ENCODE measurements at regions not wholly inside any gene's neighbourhood (a gene's known extent, or its start where the extent isn't known, plus 50 kb on each side); places are given as distances from the start of the nearest gene placed in this dataset.

- no peak overlapping the region for H3K27ac Mint-ChIP-seq
- H3K4me2 ChIP-seq (ENCODE audit: insufficient read depth, insufficient read length, low read length), result no peak overlapping the region
- H3K36me3 Mint-ChIP-seq (ENCODE audit: insufficient read depth in 1 of 3, low read depth in 3 of 3), result peaks cover 2 to 5% (median 5%) of the 10 kb centered on the region in 3 experiments; a peak in 5 of 7 replicates
- no peak overlapping the region for H3K4ac ChIP-seq (ENCODE audit: low read depth, low read length)
- H3K4me3 Mint-ChIP-seq, result no peak overlapping the region
- no peak overlapping the region for H2BK120ac ChIP-seq (ENCODE audit: low read depth, low read length, poor library complexity, severe bottlenecking)
- H2BK15ac ChIP-seq (ENCODE audit: low read depth, low read length), result no peak overlapping the region
- no peak overlapping the region for H3T11ph ChIP-seq (ENCODE audit: low read length)
- H3K18ac ChIP-seq (ENCODE audit: insufficient read length, low read depth, low read length), result no peak overlapping the region
- no peaks in the 10 kb centered on the region for H4K20me1 ChIP-seq (ENCODE audit: control insufficient read depth, insufficient read depth, insufficient read length)
- no peak overlapping the region for H2AFZ ChIP-seq (ENCODE audit: low read length)
- H3K4me1 ChIP-seq (ENCODE audit: insufficient read depth, low read length), result peaks cover 11% of the 10 kb centered on the region; the same call in 1 of the 2 replicates
- H3K4me1 Mint-ChIP-seq, result peaks cover 46 to 49% of the 10 kb centered on the region in 2 experiments
- H3K27me3 Mint-ChIP-seq (ENCODE audit: low read depth), result no peaks in the 10 kb centered on the region; the same call in 1 of the 2 replicates
- H3K56ac ChIP-seq (ENCODE audit: insufficient read length, low read depth, low read length), result no peak overlapping the region
- H2BK20ac ChIP-seq (ENCODE audit: low read depth, low read length, poor library complexity, severe bottlenecking), result no peak overlapping the region
- H3K27ac ChIP-seq (ENCODE audit: insufficient read length, low read depth, low read length), result no peak overlapping the region
- DNase-seq, result no peak
- no peak overlapping the region for H2AK5ac ChIP-seq (ENCODE audit: insufficient read length, low read length)
- no peaks in the 10 kb centered on the region; a peak in 1 of 5 replicates for H3K9me3 Mint-ChIP-seq
- no peak for TF ChIP-seq CTCF (conservative IDR thresholded peaks at IDR 0.05)
- no peak overlapping the region for H4K91ac ChIP-seq (ENCODE audit: insufficient read length, low read depth, low read length)
- H3K23ac ChIP-seq (ENCODE audit: insufficient read length, low read depth, low read length), result no peak overlapping the region
- H3K27me3 ChIP-seq (ENCODE audit: insufficient read depth, low read length), result no peaks in the 10 kb centered on the region
- H3K79me1 ChIP-seq (ENCODE audit: insufficient read depth, low read depth, low read length, poor library complexity, severe bottlenecking), result peaks cover 2% of the 10 kb centered on the region
- no peaks in the 10 kb centered on the region for H3K9me3 ChIP-seq (ENCODE audit: control insufficient read depth, low read depth, low read length)
- H3K14ac ChIP-seq (ENCODE audit: insufficient read depth, low read length), result no peak overlapping the region
- no peak overlapping the region for H3K9ac ChIP-seq (ENCODE audit: extremely low read depth, insufficient read length, low read length)
- no peak overlapping the region for H2BK12ac ChIP-seq (ENCODE audit: insufficient read length, low read depth, low read length)
- no peak overlapping the region for H4K5ac ChIP-seq (ENCODE audit: insufficient read length, low read depth, low read length)
- peaks cover 4% of the 10 kb centered on the region for H3K23me2 ChIP-seq (ENCODE audit: insufficient read length, low read depth, low read length, poor library complexity, severe bottlenecking)
- peaks cover 6% of the 10 kb centered on the region; the same call in 1 of the 2 replicates for H3K79me2 ChIP-seq (ENCODE audit: insufficient read depth, low read length)
- no CpG with 5 or more reads among the region's 5 CpGs for WGBS (ENCODE audit: extremely low coverage, insufficient read length, low lambda C conversion rate)
- H2BK5ac ChIP-seq (ENCODE audit: insufficient read length, low read length), result no peak overlapping the region
- no peak overlapping the region for H4K8ac ChIP-seq (replicated peaks; ENCODE audit: insufficient read length, low read depth, low read length)
Observed at GRCh38 chr5:124654418-124654817, 92.0 kb downstream of the ZNF608 start.
